ENCODE measurements at regions not wholly inside any gene's neighbourhood (a gene's known extent, or its start where the extent isn't known, plus 50 kb on each side); places are given as distances from the start of the nearest gene placed in this dataset.
"Not testable (repeated sequence)": the region's sequence is repeated elsewhere in the genome, so short reads cannot be mapped to it uniquely, and the experiment has no call there.

- H3K4me3 ChIP-seq (replicated peaks in 1 of 2; ENCODE audit: low read depth in 2 of 2, low read length in 2 of 2); DNase-seq (ENCODE audit: low read depth in 2 of 2): not testable (repeated sequence)
Observed at GRCh38 chr6:127406722-127407121, 52.5 kb downstream of the KIAA0408 start.

GRCh38 chr6:127406122-127406521 is 53.1 kb downstream of the KIAA0408 start:
- TF ChIP-seq, protein P1, sequence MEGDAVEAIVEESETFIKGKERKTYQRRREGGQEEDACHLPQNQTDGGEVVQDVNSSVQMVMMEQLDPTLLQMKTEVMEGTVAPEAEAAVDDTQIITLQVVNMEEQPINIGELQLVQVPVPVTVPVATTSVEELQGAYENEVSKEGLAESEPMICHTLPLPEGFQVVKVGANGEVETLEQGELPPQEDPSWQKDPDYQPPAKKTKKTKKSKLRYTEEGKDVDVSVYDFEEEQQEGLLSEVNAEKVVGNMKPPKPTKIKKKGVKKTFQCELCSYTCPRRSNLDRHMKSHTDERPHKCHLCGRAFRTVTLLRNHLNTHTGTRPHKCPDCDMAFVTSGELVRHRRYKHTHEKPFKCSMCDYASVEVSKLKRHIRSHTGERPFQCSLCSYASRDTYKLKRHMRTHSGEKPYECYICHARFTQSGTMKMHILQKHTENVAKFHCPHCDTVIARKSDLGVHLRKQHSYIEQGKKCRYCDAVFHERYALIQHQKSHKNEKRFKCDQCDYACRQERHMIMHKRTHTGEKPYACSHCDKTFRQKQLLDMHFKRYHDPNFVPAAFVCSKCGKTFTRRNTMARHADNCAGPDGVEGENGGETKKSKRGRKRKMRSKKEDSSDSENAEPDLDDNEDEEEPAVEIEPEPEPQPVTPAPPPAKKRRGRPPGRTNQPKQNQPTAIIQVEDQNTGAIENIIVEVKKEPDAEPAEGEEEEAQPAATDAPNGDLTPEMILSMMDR (IDR thresholded peaks at IDR 0.05; ENCODE audit: low read depth, low read length), result no peak
- no peak overlapping the region for H3K4me3 ChIP-seq (replicated peaks in 1 of 2; ENCODE audit: low read depth in 2 of 2, low read length in 2 of 2)
- no peak for DNase-seq (ENCODE audit: low read depth in 2 of 2)

DNA sequence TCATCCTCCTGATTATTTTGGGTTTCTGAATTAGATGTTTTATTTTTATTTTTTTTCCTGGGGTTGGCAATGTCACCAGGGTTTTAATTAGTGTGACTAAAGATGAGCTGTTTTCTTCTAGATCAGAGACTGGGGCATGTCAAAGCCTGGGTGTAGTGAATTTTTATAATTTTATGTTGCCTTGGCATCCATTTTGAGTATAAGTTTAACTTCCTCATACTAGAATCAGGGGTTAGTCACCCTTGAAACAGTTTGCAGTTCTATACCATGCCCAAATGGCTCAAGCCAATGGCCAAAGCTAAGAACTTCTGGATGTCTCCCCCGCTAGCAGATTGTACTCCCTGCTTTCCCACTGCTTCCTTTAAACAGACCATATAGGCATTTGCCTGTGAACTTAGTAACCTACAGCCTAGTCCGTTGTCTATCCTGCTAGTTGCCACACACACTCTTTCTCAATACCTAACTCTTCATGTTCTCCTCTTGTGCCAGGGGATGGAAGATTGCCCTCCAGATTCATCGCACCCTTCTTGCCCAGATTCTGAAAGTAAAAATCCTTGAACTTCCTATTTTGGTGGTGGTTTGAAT is 54.5 kb downstream of the KIAA0408 start:
- no peak overlapping the region for H3K4me3 ChIP-seq (replicated peaks in 1 of 2; ENCODE audit: low read depth in 2 of 2, low read length in 2 of 2)
- no peak for DNase-seq (ENCODE audit: low read depth in 2 of 2)
- TF ChIP-seq, protein P1 (IDR thresholded peaks at IDR 0.05; ENCODE audit: low read depth, low read length), result no peak

DNA sequence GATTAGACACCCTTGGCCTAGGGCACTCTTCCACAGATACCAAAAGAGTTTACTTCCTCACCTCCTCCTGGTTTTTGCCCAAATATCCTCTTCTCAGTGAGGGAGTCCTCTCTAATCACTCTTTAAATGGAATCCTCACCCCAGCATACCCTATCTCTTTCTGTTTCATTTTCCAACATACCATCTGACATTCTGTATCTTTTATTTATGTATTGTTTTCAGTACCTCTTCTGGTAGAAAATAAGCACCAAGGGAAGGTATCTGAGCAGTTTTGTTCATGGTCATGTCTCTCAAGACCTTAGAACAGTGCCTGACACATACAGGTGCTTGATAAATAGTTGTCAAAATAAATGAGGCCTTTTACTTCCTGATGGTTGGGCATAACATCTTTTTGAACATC is 55.1 kb downstream of the KIAA0408 start:
- TF ChIP-seq, protein P1 (IDR thresholded peaks at IDR 0.05; ENCODE audit: low read depth, low read length), result no peak
- DNase-seq (ENCODE audit: low read depth in 2 of 2), result no peak
- H3K4me3 ChIP-seq (replicated peaks in 1 of 2; ENCODE audit: low read depth in 2 of 2, low read length in 2 of 2), result no peak overlapping the region

DNA sequence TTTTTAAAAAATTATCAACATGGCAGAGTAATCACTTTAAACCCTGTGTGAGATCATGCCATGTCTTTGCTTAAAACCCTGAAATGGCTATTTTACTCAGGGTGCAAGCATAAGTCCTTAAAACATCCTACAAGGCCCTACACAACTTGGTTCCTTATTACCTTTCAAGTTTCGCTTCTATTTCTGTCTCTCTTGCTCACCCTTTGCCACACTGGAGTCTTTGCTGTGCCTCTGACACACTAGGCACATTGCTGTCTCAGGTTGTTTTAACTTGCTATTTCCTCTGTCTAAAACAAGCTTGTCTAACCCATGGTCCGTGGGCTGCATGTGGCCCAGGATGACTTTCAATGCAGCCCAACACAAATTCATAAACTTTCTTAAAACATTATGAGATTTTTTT is 55.6 kb downstream of the KIAA0408 start:
- TF ChIP-seq, protein P1 (IDR thresholded peaks at IDR 0.05; ENCODE audit: low read depth, low read length), result no peak
- no peak for DNase-seq (ENCODE audit: low read depth in 2 of 2)

DNA sequence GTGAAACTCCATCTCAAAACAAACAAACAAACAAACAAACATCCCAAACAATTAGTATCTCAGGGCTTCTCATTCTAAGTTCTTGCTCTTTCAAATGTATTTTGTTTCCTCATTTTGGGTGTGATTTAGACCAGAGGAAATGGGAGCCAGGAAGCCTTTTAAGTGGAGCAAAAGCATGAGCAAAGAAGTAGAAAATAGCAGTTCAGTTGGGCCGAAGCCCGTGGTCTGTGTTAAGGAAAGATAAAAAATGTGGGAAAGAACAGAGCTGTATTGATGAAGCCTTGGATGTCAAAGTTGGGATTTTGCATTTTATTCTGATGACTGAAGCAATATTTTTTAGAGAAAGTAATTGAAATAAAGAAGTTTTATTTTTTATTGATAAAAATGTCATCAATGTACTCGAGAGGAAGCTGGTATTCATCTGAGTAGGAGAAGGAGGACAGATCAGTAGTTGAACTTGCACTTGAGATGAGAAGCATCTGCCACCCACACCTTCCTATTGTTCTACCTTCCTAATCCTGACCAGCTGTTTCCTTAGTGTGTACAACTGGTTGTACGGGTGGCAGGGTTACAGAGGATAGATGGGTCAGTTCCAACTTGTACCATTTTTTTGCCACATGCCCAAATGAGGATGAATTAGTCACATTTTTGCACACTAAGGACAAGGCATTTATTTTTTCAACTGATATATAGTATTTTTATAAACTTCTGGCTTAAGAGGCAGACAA is 56.1 kb downstream of the KIAA0408 start:
- peak in 1 of 2 donors; percentile 17 for DNase-seq (ENCODE audit: low read depth in 2 of 2)
- TF ChIP-seq, protein P1 (IDR thresholded peaks at IDR 0.05; ENCODE audit: low read depth, low read length), result no peak

More for the DNA sequence above, 55.6 kb downstream of the KIAA0408 start:
- no peak overlapping the region for H3K4me3 ChIP-seq (replicated peaks in 1 of 2; ENCODE audit: low read depth in 2 of 2, low read length in 2 of 2)

DNA sequence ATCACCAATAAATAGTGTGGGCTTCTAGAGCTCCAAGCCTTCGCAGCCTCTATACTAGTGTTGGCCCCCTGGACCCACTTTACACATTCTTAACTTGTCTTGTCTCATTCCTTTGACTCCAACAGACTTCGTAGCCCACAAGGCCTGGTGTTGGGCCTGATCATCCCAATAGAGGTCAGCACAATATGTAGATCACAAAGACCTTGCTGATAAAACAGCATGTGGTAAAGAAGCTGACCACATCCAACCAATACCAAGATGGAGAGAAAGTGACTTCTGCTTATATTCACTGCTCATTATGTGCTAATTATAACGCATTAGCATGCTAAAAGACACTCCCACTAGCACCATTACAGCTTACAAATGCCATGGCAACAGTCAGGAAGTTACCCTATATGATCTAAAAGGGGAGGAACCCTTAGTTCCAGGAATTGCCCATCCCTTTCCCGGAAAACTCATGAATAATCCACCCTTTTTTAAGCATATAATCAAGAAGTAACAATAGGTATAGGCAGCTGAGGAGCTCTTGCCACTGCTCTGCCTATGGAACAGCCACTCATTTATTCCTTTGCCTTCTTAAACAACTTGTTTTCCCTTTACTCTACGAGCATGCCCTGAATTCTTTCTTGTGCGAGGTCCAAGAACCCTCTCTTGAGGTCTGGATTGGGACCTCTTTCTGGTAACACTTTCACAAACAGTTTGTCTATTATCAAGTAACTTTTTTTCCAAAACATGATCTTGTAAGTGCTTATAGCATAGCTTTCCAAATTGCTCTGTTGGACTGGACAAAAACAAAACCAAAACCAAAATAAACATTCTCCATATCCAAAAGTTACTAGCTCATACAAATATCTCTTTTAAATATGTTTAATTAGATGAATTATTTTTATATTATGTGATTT is 54.6 kb upstream of the ECHDC1 start:
- peak; percentile 41 to 68 for DNase-seq (ENCODE audit: low read depth in 2 of 2)
- TF ChIP-seq, protein P1 (IDR thresholded peaks at IDR 0.05; ENCODE audit: low read depth, low read length), result no peak
- H3K4me3 ChIP-seq (replicated peaks in 1 of 2; ENCODE audit: low read depth in 2 of 2, low read length in 2 of 2), result no peak overlapping the region

More for the DNA sequence above, 56.1 kb downstream of the KIAA0408 start:
- no peak overlapping the region for H3K4me3 ChIP-seq (replicated peaks in 1 of 2; ENCODE audit: low read depth in 2 of 2, low read length in 2 of 2)

- DNase-seq (ENCODE audit: low read depth in 2 of 2), result peak; percentile 53 to 87
- not testable (repeated sequence) for H3K4me3 ChIP-seq (replicated peaks in 1 of 2; ENCODE audit: low read depth in 2 of 2, low read length in 2 of 2)
Observed at GRCh38 chr6:127397171-127397597, 53.8 kb upstream of the ECHDC1 start.

Measured in cardiac fibroblast (primary cell).